Osteoblast (primary cell): ENCODE measurements at regions not wholly inside any gene's neighbourhood (a gene's known extent, or its start where the extent isn't known, plus 50 kb on each side); places are given as distances from the start of the nearest gene placed in this dataset.

Experiments
- DNase-seq: peaks from one replicate; pipeline ENCODE4 v3.0.0; 2011; ENCODE audit warnings: low spot score, mixed read lengths; ENCODE audit not compliant: insufficient read length; ENCODE audit errors: missing footprints
- H2AFZ ChIP-seq: 2 replicates; pipeline ENCODE4 v1.6.0; 2011; ENCODE audit warnings: mild to moderate bottlenecking, low read length
- H3K27ac ChIP-seq: 2 replicates; pipeline ENCODE4 v1.5.1; 2011; ENCODE audit warnings: mild to moderate bottlenecking, low read depth, low read length, moderate library complexity
- H3K27me3 ChIP-seq: 2 replicates; pipeline ENCODE4 v1.6.0; 2012; ENCODE audit warnings: mild to moderate bottlenecking, control low read depth, inconsistent platforms, low read length, moderate library complexity; ENCODE audit not compliant: insufficient read depth
- H3K36me3 ChIP-seq: 2 replicates; pipeline ENCODE4 v1.5.1; 2011; ENCODE audit warnings: mild to moderate bottlenecking, low read length, control low read depth, moderate library complexity; ENCODE audit not compliant: insufficient read depth
- H3K4me1 ChIP-seq: 2 replicates; pipeline ENCODE4 v1.5.1; 2011; ENCODE audit warnings: mild to moderate bottlenecking, low read length, control low read depth, moderate library complexity; ENCODE audit not compliant: insufficient read depth
- H3K4me2 ChIP-seq: 2 replicates; pipeline ENCODE4 v1.6.0; 2011; ENCODE audit warnings: mild to moderate bottlenecking, low read length; ENCODE audit not compliant: insufficient read depth
- H3K4me3 ChIP-seq: fragments of 200-600 bp; sonication (generic); 3 replicates; pipeline ENCODE4 v1.5.1; 2012; ENCODE audit warnings: mild to moderate bottlenecking, low read length, inconsistent platforms; ENCODE audit not compliant: insufficient read depth
- H3K79me2 ChIP-seq: 2 replicates; pipeline ENCODE4 v1.6.0; 2012; ENCODE audit warnings: mild to moderate bottlenecking, low read length, control low read depth, inconsistent platforms; ENCODE audit not compliant: insufficient read depth
- H3K9me3 ChIP-seq: 2 replicates; pipeline ENCODE4 v1.5.1; 2011; ENCODE audit warnings: low read depth, low read length, control low read depth
- H4K20me1 ChIP-seq: 2 replicates; pipeline ENCODE4 v1.6.0; 2012; ENCODE audit warnings: mild to moderate bottlenecking, low read length, control low read depth; ENCODE audit not compliant: insufficient read depth
- TF ChIP-seq, protein P1 (sequence below): IDR thresholded peaks from 2 replicates; pipeline ENCODE4 v1.5.1; 2011; ENCODE audit warnings: mild to moderate bottlenecking, low read depth, low read length, moderate library complexity; ENCODE audit errors: extremely low read depth

DNA sequence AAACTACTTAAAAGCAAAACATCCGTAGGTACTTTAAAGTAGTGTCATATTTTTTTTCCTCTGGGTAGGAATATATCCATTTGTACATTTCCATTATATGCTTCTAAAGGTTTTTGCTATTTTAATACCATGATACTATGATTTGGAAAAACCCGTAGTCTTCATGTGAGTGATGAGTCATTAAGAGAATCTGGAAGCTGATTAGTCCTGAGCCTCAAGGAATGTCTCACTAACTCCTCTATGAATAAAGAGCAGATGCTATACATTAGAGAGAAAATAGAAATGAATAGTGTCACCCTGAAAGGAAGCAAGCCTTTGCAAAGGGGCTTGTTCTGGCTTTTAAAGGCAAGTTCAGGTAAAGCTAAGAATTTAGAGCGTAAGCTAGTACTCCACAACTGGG lies 432.1 kb downstream of the CCDC91 start:
- Histone ChIP-seq H3K79me2 (no peaks in the 10 kb centered on the region), H3K4me3 (no peak overlapping the region), H3K36me3 (no peaks in the 10 kb centered on the region), H3K27ac (no peak overlapping the region), H3K4me2 (no peak overlapping the region), H2AFZ (no peak overlapping the region), H3K4me1 (no peaks in the 10 kb centered on the region), H3K27me3 (no peaks in the 10 kb centered on the region), H4K20me1 (no peaks in the 10 kb centered on the region), H3K9me3 (no peaks in the 10 kb centered on the region)
- DNase-seq = peak; percentile 35
- TF ChIP-seq, protein P1, sequence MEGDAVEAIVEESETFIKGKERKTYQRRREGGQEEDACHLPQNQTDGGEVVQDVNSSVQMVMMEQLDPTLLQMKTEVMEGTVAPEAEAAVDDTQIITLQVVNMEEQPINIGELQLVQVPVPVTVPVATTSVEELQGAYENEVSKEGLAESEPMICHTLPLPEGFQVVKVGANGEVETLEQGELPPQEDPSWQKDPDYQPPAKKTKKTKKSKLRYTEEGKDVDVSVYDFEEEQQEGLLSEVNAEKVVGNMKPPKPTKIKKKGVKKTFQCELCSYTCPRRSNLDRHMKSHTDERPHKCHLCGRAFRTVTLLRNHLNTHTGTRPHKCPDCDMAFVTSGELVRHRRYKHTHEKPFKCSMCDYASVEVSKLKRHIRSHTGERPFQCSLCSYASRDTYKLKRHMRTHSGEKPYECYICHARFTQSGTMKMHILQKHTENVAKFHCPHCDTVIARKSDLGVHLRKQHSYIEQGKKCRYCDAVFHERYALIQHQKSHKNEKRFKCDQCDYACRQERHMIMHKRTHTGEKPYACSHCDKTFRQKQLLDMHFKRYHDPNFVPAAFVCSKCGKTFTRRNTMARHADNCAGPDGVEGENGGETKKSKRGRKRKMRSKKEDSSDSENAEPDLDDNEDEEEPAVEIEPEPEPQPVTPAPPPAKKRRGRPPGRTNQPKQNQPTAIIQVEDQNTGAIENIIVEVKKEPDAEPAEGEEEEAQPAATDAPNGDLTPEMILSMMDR = no peak

DNA sequence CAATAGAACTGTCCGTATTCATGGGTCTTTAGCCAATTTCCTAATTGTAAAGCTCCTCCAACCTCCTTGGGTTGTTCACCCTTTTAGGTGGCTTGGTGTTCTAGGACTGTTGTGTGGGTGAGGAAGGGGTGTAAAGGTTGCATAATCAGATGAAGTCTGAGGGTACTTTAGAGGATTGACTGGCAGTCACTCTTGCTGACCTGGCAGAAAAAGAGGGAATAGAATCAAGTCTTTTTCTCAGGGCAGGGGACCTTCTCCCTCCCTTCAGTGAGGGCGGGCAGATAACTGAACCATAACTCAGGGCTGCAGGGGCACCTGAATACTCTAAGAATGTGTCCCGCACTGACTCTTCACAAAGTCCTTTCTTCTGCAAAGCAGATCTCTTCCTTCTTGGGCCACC lies 436.2 kb downstream of the CCDC91 start:
- Histone ChIP-seq H3K27me3 (peaks cover 9% of the 10 kb centered on the region), H3K4me3 (no peak overlapping the region), H3K79me2 (no peaks in the 10 kb centered on the region), H3K4me1 (no peaks in the 10 kb centered on the region), H3K4me2 (no peak overlapping the region), H3K27ac (no peak overlapping the region), H2AFZ (no peak overlapping the region), H3K9me3 (no peaks in the 10 kb centered on the region), H3K36me3 (no peaks in the 10 kb centered on the region), H4K20me1 (no peaks in the 10 kb centered on the region)
- DNase-seq = no peak
- TF ChIP-seq, protein P1 = no peak

DNA sequence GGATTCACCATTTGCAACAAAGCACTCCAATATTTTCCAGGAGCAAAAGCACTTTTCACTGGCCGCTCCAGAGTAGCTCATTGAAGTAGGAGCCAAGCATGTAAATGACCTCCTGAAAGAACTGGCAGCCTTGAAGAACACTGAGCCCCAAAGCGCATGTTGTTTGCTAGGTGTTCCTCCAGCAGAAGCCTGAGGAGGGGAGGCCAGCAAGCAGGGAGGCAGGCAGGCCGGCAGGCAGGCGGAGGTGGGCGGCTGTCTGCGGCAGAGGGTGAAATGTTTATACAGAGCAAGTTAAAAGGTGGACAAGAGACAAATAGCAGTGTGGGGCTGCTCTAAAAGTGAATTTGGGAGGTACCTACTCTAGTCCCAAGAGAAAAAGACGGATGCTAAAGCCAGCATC lies 439.4 kb downstream of the CCDC91 start:
- H3K4me3 ChIP-seq = no peak overlapping the region
- no peaks in the 10 kb centered on the region for H4K20me1 ChIP-seq
- DNase-seq = no peak
- no peak overlapping the region for H3K27ac ChIP-seq
- TF ChIP-seq, protein P1 = no peak
- H3K4me2 ChIP-seq = no peak overlapping the region
- H3K9me3 ChIP-seq = no peaks in the 10 kb centered on the region
- no peaks in the 10 kb centered on the region for H3K36me3 ChIP-seq
- H3K27me3 ChIP-seq = peaks cover 9% of the 10 kb centered on the region
- H3K79me2 ChIP-seq = no peaks in the 10 kb centered on the region
- no peak overlapping the region for H2AFZ ChIP-seq
- no peaks in the 10 kb centered on the region for H3K4me1 ChIP-seq

DNA sequence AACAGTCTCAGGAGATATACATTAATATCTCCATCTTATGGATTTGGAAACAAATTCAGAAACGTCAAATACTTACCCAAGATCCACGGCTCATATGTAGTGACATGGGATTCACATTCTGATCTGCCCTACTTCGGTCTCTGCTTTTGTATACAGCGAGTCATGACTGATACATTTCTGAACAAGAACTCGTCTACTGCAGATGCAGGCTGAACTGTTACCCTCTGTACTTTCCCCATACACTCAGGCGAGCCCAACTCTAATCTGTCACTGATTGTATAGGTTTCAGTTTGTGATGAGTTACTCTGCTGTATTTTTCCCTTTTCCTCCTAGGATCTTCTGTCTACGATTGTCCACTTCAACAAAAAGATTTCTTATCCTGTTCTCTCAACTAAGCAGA lies 441.6 kb downstream of the CCDC91 start:
- H3K4me2 ChIP-seq = no peak overlapping the region
- no peak overlapping the region for H3K4me3 ChIP-seq
- no peak overlapping the region for H2AFZ ChIP-seq
- H4K20me1 ChIP-seq = no peaks in the 10 kb centered on the region
- no peaks in the 10 kb centered on the region for H3K4me1 ChIP-seq
- no peak overlapping the region for H3K27ac ChIP-seq
- H3K36me3 ChIP-seq = no peaks in the 10 kb centered on the region
- no peak for DNase-seq
- no peaks in the 10 kb centered on the region for H3K79me2 ChIP-seq
- TF ChIP-seq, protein P1 = no peak
- H3K27me3 ChIP-seq = peaks cover 9% of the 10 kb centered on the region
- no peaks in the 10 kb centered on the region for H3K9me3 ChIP-seq
